HepG2 (cell line): ENCODE measurements at regions not wholly inside any gene's neighbourhood (a gene's known extent, or its start where the extent isn't known, plus 50 kb on each side); places are given as distances from the start of the nearest gene placed in this dataset.

Experiments
- HNRNPLL ChIP-seq: fragments of 200-400 bp; formaldehyde crosslinking; IDR thresholded peaks from 2 replicates; pipeline ENCODE4 v1.6.1; 2017; ENCODE audit warnings: mild to moderate bottlenecking, low read depth, low read length; ENCODE audit not compliant: poor library complexity, severe bottlenecking
- JARID2 ChIP-seq: sonication (generic); formaldehyde crosslinking; IDR thresholded peaks from 2 replicates; pipeline ENCODE4 v1.8.1; 2023; ENCODE audit warnings: missing genetic modification reagents, inconsistent platforms; ENCODE audit not compliant: insufficient replicate concordance
- KDM6A ChIP-seq: IDR thresholded peaks from 2 replicates; pipeline ENCODE4 v1.6.1; 2016; ENCODE audit warnings: low read depth
- PCBP2 ChIP-seq: fragments of 200-400 bp; formaldehyde crosslinking; optimal IDR thresholded peaks from 2 replicates; pipeline ENCODE3; 2018; ENCODE audit warnings: low read length, low read depth; ENCODE audit not compliant: poor library complexity, severe bottlenecking
- PRMT3 ChIP-seq: sonication (generic); formaldehyde crosslinking; IDR thresholded peaks from 2 replicates; pipeline ENCODE4 v1.8.1; 2022; ENCODE audit warnings: low read depth, mild to moderate bottlenecking, moderate library complexity, missing genetic modification reagents, borderline replicate concordance
- REPIN1 ChIP-seq: sonication (generic); formaldehyde crosslinking; IDR thresholded peaks from 2 replicates; pipeline ENCODE4 v1.8.0; 2022; ENCODE audit warnings: missing genetic modification reagents, low read depth, mild to moderate bottlenecking, borderline replicate concordance
- SOX13 ChIP-seq, 3 experiments: fragments of 450-650 bp in 1 of 3; sonication (generic) in 1 of 3; formaldehyde crosslinking in 1 of 3; IDR thresholded peaks in 2 of 3; conservative IDR thresholded peaks in 1 of 3; 2 replicates each; pipeline versions ENCODE4 v1.5.0 to v1.6.1; 2016 to 2020; ENCODE audit warnings: antibody characterized with exemption in 1 of 3, mild to moderate bottlenecking in 1 of 3, missing compliant biosample characterization in 1 of 3, missing genetic modification reagents in 1 of 3, moderate library complexity in 1 of 3
- TBP ChIP-seq: sonication (generic); formaldehyde crosslinking; IDR thresholded peaks from 2 replicates; pipeline ENCODE4 v1.5.0; 2020; ENCODE audit warnings: missing genetic modification reagents
- ZBTB7A ChIP-seq: sonication (generic); formaldehyde crosslinking; IDR thresholded peaks from 2 replicates; pipeline ENCODE4 v1.8.0; 2022; ENCODE audit warnings: mild to moderate bottlenecking, missing genetic modification reagents
- ZBTB7B ChIP-seq: sonication (generic); formaldehyde crosslinking; IDR thresholded peaks from 2 replicates; pipeline ENCODE4 v1.4.0; 2020; ENCODE audit warnings: missing genetic modification reagents
- ZC3H4 ChIP-seq: sonication (generic); formaldehyde crosslinking; IDR thresholded peaks from 2 replicates; pipeline ENCODE4 v1.4.0; 2020; ENCODE audit warnings: missing genetic modification reagents, borderline replicate concordance
- ZNF441 ChIP-seq: sonication (generic); formaldehyde crosslinking; IDR thresholded peaks from 2 replicates; pipeline ENCODE4 v1.7.0; 2021; ENCODE audit warnings: missing genetic modification reagents, borderline replicate concordance
- ZNF460 ChIP-seq: sonication (generic); formaldehyde crosslinking; IDR thresholded peaks from 2 replicates; pipeline ENCODE4 v1.5.1; 2020; ENCODE audit warnings: missing genetic modification reagents, mild to moderate bottlenecking, borderline replicate concordance
- ZNF570 ChIP-seq: sonication (generic); formaldehyde crosslinking; IDR thresholded peaks from 2 replicates; pipeline ENCODE4 v1.4.0; 2020; ENCODE audit warnings: mild to moderate bottlenecking, missing genetic modification reagents, borderline replicate concordance
- ZNF761 ChIP-seq: sonication (generic); formaldehyde crosslinking; conservative IDR thresholded peaks from 2 replicates; pipeline ENCODE4 v1.4.0; 2020; ENCODE audit warnings: mild to moderate bottlenecking, missing genetic modification reagents
- ZNF772 ChIP-seq: sonication (generic); formaldehyde crosslinking; IDR thresholded peaks from 2 replicates; pipeline ENCODE4 v1.5.0; 2020; ENCODE audit warnings: mild to moderate bottlenecking, missing genetic modification reagents
- ZNF790 ChIP-seq: sonication (generic); formaldehyde crosslinking; IDR thresholded peaks from 2 replicates; pipeline ENCODE4 v1.8.0; 2022; ENCODE audit warnings: missing genetic modification reagents, mild to moderate bottlenecking, borderline replicate concordance
- TF ChIP-seq, protein P1 (sequence below): sonication (generic); formaldehyde crosslinking; IDR thresholded peaks from 2 replicates; pipeline ENCODE4 v1.5.1; 2020; ENCODE audit warnings: mild to moderate bottlenecking, missing genetic modification reagents, moderate library complexity
- TF ChIP-seq, protein P2 (sequence below): sonication (generic); formaldehyde crosslinking; IDR thresholded peaks from 2 replicates; pipeline ENCODE4 v1.5.0; 2020; ENCODE audit warnings: missing genetic modification reagents
- TF ChIP-seq, protein P3 (sequence below): sonication (generic); formaldehyde crosslinking; IDR thresholded peaks from 2 replicates; pipeline ENCODE4 v1.9.0; 2022; ENCODE audit warnings: low read depth, missing genetic modification reagents
- TF ChIP-seq, protein P4 (sequence below): sonication (generic); formaldehyde crosslinking; IDR thresholded peaks from 2 replicates; pipeline ENCODE4 v1.4.0; 2020; ENCODE audit warnings: mild to moderate bottlenecking, missing genetic modification reagents, borderline replicate concordance

DNA sequence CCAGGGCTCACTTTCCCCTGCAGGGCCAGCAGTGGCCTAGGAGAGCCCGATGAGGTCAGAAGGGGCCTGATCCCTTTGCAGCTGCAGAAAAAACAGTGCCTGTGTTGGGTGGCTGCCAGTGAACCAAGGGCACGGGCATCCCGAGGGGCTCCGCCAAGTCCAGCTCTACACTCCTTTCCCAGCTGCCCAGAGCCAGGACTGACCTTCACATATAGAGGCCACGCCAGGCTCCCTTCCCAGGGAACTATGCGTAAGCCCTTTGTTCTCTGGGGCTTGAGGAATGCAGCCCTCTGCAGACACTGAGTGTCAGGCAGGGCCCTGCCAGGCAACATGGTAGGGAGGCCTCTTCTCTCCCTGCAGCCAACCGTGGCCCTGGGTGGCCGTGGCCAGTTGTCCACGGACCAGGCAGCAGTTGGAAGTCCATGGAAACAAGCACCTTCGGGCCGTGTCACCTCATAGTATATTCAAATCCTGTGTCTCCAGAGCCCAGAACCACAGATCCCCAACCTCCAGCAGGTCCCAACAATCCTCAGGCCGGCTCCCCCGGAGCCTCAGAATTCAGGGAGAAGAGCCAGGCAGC, 194.0 kb downstream of the NPHP4 start (continued):
- TF ChIP-seq, protein P1, sequence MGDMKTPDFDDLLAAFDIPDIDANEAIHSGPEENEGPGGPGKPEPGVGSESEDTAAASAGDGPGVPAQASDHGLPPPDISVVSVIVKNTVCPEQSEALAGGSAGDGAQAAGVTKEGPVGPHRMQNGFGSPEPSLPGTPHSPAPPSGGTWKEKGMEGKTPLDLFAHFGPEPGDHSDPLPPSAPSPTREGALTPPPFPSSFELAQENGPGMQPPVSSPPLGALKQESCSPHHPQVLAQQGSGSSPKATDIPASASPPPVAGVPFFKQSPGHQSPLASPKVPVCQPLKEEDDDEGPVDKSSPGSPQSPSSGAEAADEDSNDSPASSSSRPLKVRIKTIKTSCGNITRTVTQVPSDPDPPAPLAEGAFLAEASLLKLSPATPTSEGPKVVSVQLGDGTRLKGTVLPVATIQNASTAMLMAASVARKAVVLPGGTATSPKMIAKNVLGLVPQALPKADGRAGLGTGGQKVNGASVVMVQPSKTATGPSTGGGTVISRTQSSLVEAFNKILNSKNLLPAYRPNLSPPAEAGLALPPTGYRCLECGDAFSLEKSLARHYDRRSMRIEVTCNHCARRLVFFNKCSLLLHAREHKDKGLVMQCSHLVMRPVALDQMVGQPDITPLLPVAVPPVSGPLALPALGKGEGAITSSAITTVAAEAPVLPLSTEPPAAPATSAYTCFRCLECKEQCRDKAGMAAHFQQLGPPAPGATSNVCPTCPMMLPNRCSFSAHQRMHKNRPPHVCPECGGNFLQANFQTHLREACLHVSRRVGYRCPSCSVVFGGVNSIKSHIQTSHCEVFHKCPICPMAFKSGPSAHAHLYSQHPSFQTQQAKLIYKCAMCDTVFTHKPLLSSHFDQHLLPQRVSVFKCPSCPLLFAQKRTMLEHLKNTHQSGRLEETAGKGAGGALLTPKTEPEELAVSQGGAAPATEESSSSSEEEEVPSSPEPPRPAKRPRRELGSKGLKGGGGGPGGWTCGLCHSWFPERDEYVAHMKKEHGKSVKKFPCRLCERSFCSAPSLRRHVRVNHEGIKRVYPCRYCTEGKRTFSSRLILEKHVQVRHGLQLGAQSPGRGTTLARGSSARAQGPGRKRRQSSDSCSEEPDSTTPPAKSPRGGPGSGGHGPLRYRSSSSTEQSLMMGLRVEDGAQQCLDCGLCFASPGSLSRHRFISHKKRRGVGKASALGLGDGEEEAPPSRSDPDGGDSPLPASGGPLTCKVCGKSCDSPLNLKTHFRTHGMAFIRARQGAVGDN = 0 out of 2 replicates have a peak, but pooled peaks have one; percentile 18
- TF ChIP-seq PRMT3 (CRISPR knock-in tag) (no peak), ZNF790 (CRISPR knock-in tag) (no peak), HNRNPLL (peak; percentile 41), ZBTB7A (no peak), ZNF460 (CRISPR knock-in tag) (no peak), PCBP2 (no peak), REPIN1 (CRISPR knock-in tag) (no peak), ZNF761 (CRISPR knock-in tag) (no peak), SOX13 (IDR thresholded peaks at IDR 0.05) (no peak), SOX13 (CRISPR knock-in tag; conservative IDR thresholded peaks at IDR 0.05 in 1 of 2, IDR thresholded peaks at IDR 0.05 in 1 of 2) (peak in 1 of 2 experiments; percentile 71; a peak in 2 of 4 replicates), ZC3H4 (CRISPR knock-in tag) (no peak), JARID2 (CRISPR knock-in tag) (no peak), ZNF441 (CRISPR knock-in tag) (no peak), ZBTB7B (no peak), TBP (no peak), ZNF772 (CRISPR knock-in tag) (no peak), KDM6A (no peak), ZNF570 (CRISPR knock-in tag) (no peak)
- TF ChIP-seq, protein P2, sequence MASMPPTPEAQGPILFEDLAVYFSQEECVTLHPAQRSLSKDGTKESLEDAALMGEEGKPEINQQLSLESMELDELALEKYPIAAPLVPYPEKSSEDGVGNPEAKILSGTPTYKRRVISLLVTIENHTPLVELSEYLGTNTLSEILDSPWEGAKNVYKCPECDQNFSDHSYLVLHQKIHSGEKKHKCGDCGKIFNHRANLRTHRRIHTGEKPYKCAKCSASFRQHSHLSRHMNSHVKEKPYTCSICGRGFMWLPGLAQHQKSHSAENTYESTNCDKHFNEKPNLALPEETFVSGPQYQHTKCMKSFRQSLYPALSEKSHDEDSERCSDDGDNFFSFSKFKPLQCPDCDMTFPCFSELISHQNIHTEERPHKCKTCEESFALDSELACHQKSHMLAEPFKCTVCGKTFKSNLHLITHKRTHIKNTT (CRISPR knock-in tag) = no peak
- TF ChIP-seq, protein P3, sequence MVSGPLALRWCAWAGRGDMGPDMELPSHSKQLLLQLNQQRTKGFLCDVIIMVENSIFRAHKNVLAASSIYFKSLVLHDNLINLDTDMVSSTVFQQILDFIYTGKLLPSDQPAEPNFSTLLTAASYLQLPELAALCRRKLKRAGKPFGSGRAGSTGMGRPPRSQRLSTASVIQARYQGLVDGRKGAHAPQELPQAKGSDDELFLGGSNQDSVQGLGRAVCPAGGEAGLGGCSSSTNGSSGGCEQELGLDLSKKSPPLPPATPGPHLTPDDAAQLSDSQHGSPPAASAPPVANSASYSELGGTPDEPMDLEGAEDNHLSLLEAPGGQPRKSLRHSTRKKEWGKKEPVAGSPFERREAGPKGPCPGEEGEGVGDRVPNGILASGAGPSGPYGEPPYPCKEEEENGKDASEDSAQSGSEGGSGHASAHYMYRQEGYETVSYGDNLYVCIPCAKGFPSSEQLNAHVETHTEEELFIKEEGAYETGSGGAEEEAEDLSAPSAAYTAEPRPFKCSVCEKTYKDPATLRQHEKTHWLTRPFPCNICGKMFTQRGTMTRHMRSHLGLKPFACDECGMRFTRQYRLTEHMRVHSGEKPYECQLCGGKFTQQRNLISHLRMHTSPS = peak; percentile 83
- TF ChIP-seq, protein P4, sequence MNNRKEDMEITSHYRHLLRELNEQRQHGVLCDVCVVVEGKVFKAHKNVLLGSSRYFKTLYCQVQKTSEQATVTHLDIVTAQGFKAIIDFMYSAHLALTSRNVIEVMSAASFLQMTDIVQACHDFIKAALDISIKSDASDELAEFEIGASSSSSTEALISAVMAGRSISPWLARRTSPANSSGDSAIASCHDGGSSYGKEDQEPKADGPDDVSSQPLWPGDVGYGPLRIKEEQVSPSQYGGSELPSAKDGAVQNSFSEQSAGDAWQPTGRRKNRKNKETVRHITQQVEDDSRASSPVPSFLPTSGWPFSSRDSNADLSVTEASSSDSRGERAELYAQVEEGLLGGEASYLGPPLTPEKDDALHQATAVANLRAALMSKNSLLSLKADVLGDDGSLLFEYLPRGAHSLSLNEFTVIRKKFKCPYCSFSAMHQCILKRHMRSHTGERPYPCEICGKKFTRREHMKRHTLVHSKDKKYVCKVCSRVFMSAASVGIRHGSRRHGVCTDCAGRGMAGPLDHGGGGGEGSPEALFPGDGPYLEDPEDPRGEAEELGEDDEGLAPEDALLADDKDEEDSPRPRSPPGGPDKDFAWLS = no peak
